ENCODE measurements at regions not wholly inside any gene's neighbourhood (a gene's known extent, or its start where the extent isn't known, plus 50 kb on each side); places are given as distances from the start of the nearest gene placed in this dataset.

DNA sequence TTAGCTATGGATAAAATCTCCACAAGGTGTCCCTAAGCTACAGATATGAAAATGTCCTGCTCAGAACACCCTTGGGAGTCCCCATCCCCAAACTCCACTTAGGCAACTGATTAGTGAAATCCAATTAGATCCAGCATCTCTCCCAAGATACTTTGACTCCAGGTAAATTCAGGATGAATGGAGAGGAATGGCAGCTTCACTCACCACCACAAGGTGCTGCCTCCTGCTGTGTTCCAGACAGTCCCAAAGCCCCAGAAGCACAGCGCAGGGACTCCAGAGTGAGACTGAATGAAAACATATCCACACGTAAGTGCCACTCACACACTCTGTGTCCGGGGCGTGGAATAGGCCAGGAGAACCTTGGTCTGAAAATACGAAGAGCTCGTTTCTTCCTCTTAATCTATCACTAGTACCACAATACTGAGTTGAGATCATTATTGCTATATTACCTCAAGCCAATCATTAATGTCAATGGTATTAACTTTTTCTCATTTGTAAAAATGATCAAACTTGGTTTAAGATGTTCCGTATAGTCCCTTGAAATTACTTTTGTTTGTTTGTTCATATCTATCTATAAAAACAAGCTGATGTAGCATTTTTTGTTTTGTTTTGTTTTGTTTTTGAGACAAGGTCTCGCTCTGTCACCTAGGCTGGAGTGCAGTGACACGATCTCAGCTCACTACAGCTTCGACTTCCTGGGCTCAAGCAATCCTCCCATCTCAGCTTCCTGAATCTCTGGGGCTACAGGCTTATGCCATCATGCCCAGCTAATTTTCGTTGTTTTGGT, 70.0 kb upstream of the BICD1 start:
- CTCF ChIA-PET: interaction anchor here (0.5 kb wide), 1 partner anchor 271 kb away, joined by 3 read pairs; no protein-coding TSS in a partner anchor
- TF ChIP-seq ZNF76 (tag by site-specific recombination; IDR thresholded peaks at IDR 0.05; ENCODE audit: borderline replicate concordance, low read depth) (no peak), EGR2 (tag by site-specific recombination; IDR thresholded peaks at IDR 0.05; ENCODE audit: low read depth) (no peak), ZNF701 (tag by site-specific recombination; IDR thresholded peaks at IDR 0.05) (no peak), TRIM28 (IDR thresholded peaks at IDR 0.05; ENCODE audit: borderline replicate concordance, low read length) (0 out of 2 replicates have a peak, but pooled peaks have one; percentile 28), ZNF768 (tag by site-specific recombination; IDR thresholded peaks at IDR 0.05) (no peak), PATZ1 (tag by site-specific recombination; IDR thresholded peaks at IDR 0.05) (no peak), ZIC2 (tag by site-specific recombination; IDR thresholded peaks at IDR 0.05) (0 out of 2 replicates have a peak, but pooled peaks have one; percentile 14), ZSCAN16 (tag by site-specific recombination; IDR thresholded peaks at IDR 0.05) (no peak), ZNF560 (tag by site-specific recombination; IDR thresholded peaks at IDR 0.05; ENCODE audit: borderline replicate concordance) (no peak), IKZF3 (tag by site-specific recombination; IDR thresholded peaks at IDR 0.05) (peak; percentile 56; the same call in 1 of the 2 replicates), ZBTB1 (tag by site-specific recombination; IDR thresholded peaks at IDR 0.05) (no peak)
- TF ChIP-seq, protein P1, sequence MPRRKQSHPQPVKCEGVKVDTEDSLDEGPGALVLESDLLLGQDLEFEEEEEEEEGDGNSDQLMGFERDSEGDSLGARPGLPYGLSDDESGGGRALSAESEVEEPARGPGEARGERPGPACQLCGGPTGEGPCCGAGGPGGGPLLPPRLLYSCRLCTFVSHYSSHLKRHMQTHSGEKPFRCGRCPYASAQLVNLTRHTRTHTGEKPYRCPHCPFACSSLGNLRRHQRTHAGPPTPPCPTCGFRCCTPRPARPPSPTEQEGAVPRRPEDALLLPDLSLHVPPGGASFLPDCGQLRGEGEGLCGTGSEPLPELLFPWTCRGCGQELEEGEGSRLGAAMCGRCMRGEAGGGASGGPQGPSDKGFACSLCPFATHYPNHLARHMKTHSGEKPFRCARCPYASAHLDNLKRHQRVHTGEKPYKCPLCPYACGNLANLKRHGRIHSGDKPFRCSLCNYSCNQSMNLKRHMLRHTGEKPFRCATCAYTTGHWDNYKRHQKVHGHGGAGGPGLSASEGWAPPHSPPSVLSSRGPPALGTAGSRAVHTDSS (tag by site-specific recombination; IDR thresholded peaks at IDR 0.05): no peak
- Histone ChIP-seq H3K36me3 (ENCODE audit: control insufficient read depth in 2 of 2, insufficient read depth in 1 of 2, low read length in 2 of 2) (no peaks in the 10 kb centered on the region), H3K4me1 (ENCODE audit: control insufficient read depth, insufficient read depth, low read length) (peaks cover 5% of the 10 kb centered on the region), H3K27ac (ENCODE audit: extremely low read depth, low read depth, low read length) (no peak overlapping the region), H3K4me3 (ENCODE audit: low read depth, low read length) (no peak overlapping the region), H3K9me3 (ENCODE audit: control insufficient read depth, insufficient read depth, low read depth, low read length) (no peaks in the 10 kb centered on the region)
- POLR2A ChIA-PET: interaction anchor here (0.6 kb wide), 1 partner anchor 139 kb away, joined by 6 read pairs; no protein-coding TSS in a partner anchor

GRCh38 chr12:32039347-32039746, 67.3 kb upstream of the BICD1 start:
- no peak overlapping the region for H3K4me3 ChIP-seq (ENCODE audit: low read depth, low read length)
- H3K4me1 ChIP-seq (ENCODE audit: control insufficient read depth, insufficient read depth, low read length): no peaks in the 10 kb centered on the region
- H3K9me3 ChIP-seq (ENCODE audit: control insufficient read depth, insufficient read depth, low read depth, low read length): no peaks in the 10 kb centered on the region
- CTCF ChIA-PET: interaction anchor here (0.7 kb wide), 1 partner anchor 1688 kb away, joined by 4 read pairs; no protein-coding TSS in a partner anchor
- POLR2A ChIA-PET: interaction anchor here (0.8 kb wide), 1 partner anchor 612 kb away, joined by 3 read pairs; no protein-coding TSS in a partner anchor
- H3K36me3 ChIP-seq (ENCODE audit: control insufficient read depth in 2 of 2, insufficient read depth in 1 of 2, low read length in 2 of 2): no peaks in the 10 kb centered on the region
- no peak overlapping the region for H3K27ac ChIP-seq (ENCODE audit: extremely low read depth, low read depth, low read length)
- TF ChIP-seq REPIN1 (tag by site-specific recombination; IDR thresholded peaks at IDR 0.05; ENCODE audit: low read depth) (no peak), ZBTB1 (tag by site-specific recombination; IDR thresholded peaks at IDR 0.05) (no peak), ZNF274 (IDR thresholded peaks at IDR 0.05; ENCODE audit: low read length) (no peak), ZNF274 (tag by site-specific recombination; IDR thresholded peaks at IDR 0.05; ENCODE audit: borderline replicate concordance) (no peak), ZNF148 (tag by site-specific recombination; IDR thresholded peaks at IDR 0.05; ENCODE audit: borderline replicate concordance) (no peak), ELK4 (IDR thresholded peaks at IDR 0.05; ENCODE audit: borderline replicate concordance, low read depth, low read length) (no peak), OVOL3 (tag by site-specific recombination; IDR thresholded peaks at IDR 0.05) (no peak), HOXD13 (CRISPR knock-in tag; IDR thresholded peaks at IDR 0.05; ENCODE audit: borderline replicate concordance) (no peak), ZNF560 (tag by site-specific recombination; IDR thresholded peaks at IDR 0.05; ENCODE audit: borderline replicate concordance) (no peak), ZNF202 (tag by site-specific recombination; IDR thresholded peaks at IDR 0.05; ENCODE audit: borderline replicate concordance) (no peak), ATF2 (tag by site-specific recombination; IDR thresholded peaks at IDR 0.05; ENCODE audit: low read depth) (no peak), ZNF223 (tag by site-specific recombination; IDR thresholded peaks at IDR 0.05) (no peak)
- TF ChIP-seq, protein P2, sequence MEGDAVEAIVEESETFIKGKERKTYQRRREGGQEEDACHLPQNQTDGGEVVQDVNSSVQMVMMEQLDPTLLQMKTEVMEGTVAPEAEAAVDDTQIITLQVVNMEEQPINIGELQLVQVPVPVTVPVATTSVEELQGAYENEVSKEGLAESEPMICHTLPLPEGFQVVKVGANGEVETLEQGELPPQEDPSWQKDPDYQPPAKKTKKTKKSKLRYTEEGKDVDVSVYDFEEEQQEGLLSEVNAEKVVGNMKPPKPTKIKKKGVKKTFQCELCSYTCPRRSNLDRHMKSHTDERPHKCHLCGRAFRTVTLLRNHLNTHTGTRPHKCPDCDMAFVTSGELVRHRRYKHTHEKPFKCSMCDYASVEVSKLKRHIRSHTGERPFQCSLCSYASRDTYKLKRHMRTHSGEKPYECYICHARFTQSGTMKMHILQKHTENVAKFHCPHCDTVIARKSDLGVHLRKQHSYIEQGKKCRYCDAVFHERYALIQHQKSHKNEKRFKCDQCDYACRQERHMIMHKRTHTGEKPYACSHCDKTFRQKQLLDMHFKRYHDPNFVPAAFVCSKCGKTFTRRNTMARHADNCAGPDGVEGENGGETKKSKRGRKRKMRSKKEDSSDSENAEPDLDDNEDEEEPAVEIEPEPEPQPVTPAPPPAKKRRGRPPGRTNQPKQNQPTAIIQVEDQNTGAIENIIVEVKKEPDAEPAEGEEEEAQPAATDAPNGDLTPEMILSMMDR (tag by site-specific recombination; IDR thresholded peaks at IDR 0.05): no peak

Measured in HEK293 (cell line).